Esophagus muscularis mucosa (tissue), 4 donors: ENCODE measurements at regions not wholly inside any gene's neighbourhood (a gene's known extent, or its start where the extent isn't known, plus 50 kb on each side); places are given as distances from the start of the nearest gene placed in this dataset.

Source experiments
- CTCF ChIP-seq, 3 experiments: fragments of 200-600 bp in 2 of 3; fragments of 450-650 bp in 1 of 3; sonication (generic) in 2 of 3; IDR thresholded peaks; one replicate each; pipeline ENCODE4 v1.5.1; 2017 to 2019; ENCODE audit warnings: antibody characterized with exemption in 3 of 3, mild to moderate bottlenecking in 2 of 3, moderate library complexity in 1 of 3
- EP300 ChIP-seq: sonication (generic); formaldehyde crosslinking; IDR thresholded peaks from one replicate; pipeline ENCODE4 v1.6.1; 2017; ENCODE audit warnings: antibody characterized with exemption
- POLR2A ChIP-seq: fragments of 450-650 bp; IDR thresholded peaks from one replicate; pipeline ENCODE4 v1.6.1; 2017; ENCODE audit warnings: antibody characterized with exemption, moderate library complexity, mild to moderate bottlenecking, low read depth

- TF ChIP-seq CTCF (IDR thresholded peaks at IDR 0.05) (no peak), POLR2A (no peak), EP300 (no peak)
These were observed 67.2 kb upstream of the ZNF527 start for GRCh38 chr19:37303591-37304171.
